Panc1 (cell line): ENCODE measurements at regions not wholly inside any gene's neighbourhood (a gene's known extent, or its start where the extent isn't known, plus 50 kb on each side); places are given as distances from the start of the nearest gene placed in this dataset.

Experiments
- CTCF ChIP-seq: fragments of 450-650 bp; IDR thresholded peaks from 2 replicates; pipeline ENCODE4 v1.5.1; 2017; ENCODE audit warnings: mild to moderate bottlenecking
- SIN3A ChIP-seq: IDR thresholded peaks from 2 replicates; pipeline ENCODE4 v1.6.1; 2012; ENCODE audit warnings: low read depth, mild to moderate bottlenecking, low read length, moderate library complexity, borderline replicate concordance; ENCODE audit not compliant: insufficient read depth
- TF ChIP-seq, protein P1 (sequence below), 2 experiments: IDR thresholded peaks; 2 replicates each; pipeline ENCODE4 v1.6.1; 2011 to 2012; ENCODE audit warnings: low read depth in 2 of 2, control low read depth in 1 of 2, low read length in 1 of 2, mild to moderate bottlenecking in 1 of 2, moderate library complexity in 1 of 2; ENCODE audit not compliant: insufficient read depth in 1 of 2

- TF ChIP-seq, protein P1, sequence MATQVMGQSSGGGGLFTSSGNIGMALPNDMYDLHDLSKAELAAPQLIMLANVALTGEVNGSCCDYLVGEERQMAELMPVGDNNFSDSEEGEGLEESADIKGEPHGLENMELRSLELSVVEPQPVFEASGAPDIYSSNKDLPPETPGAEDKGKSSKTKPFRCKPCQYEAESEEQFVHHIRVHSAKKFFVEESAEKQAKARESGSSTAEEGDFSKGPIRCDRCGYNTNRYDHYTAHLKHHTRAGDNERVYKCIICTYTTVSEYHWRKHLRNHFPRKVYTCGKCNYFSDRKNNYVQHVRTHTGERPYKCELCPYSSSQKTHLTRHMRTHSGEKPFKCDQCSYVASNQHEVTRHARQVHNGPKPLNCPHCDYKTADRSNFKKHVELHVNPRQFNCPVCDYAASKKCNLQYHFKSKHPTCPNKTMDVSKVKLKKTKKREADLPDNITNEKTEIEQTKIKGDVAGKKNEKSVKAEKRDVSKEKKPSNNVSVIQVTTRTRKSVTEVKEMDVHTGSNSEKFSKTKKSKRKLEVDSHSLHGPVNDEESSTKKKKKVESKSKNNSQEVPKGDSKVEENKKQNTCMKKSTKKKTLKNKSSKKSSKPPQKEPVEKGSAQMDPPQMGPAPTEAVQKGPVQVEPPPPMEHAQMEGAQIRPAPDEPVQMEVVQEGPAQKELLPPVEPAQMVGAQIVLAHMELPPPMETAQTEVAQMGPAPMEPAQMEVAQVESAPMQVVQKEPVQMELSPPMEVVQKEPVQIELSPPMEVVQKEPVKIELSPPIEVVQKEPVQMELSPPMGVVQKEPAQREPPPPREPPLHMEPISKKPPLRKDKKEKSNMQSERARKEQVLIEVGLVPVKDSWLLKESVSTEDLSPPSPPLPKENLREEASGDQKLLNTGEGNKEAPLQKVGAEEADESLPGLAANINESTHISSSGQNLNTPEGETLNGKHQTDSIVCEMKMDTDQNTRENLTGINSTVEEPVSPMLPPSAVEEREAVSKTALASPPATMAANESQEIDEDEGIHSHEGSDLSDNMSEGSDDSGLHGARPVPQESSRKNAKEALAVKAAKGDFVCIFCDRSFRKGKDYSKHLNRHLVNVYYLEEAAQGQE (IDR thresholded peaks at IDR 0.05; ENCODE audit: insufficient read depth in 1 of 2, low read depth in 2 of 2, low read length in 1 of 2): no peak
- TF ChIP-seq CTCF (no peak), SIN3A (no peak)
Observed at GRCh38 chr7:145488816-145489215, 627.8 kb upstream of the CNTNAP2 start.
